IPS-15b (cell line): ENCODE measurements at regions not wholly inside any gene's neighbourhood (a gene's known extent, or its start where the extent isn't known, plus 50 kb on each side); places are given as distances from the start of the nearest gene placed in this dataset.

ENCODE experiments used
- H3K27me3 ChIP-seq: one replicate; pipeline ENCODE4 v1.6.1; 2013; ENCODE audit warnings: low read length; ENCODE audit not compliant: control insufficient read depth, insufficient read depth
- H3K36me3 ChIP-seq: one replicate; pipeline ENCODE4 v1.6.1; 2013; ENCODE audit warnings: low read length; ENCODE audit not compliant: control insufficient read depth, insufficient read depth
- H3K4me1 ChIP-seq: one replicate; pipeline ENCODE4 v1.6.1; 2013; ENCODE audit warnings: mild to moderate bottlenecking, low read length; ENCODE audit not compliant: control insufficient read depth, insufficient read depth
- H3K4me3 ChIP-seq: one replicate; pipeline ENCODE4 v1.5.1; 2013; ENCODE audit warnings: low read depth, low read length
- H3K9ac ChIP-seq: one replicate; pipeline ENCODE4 v1.6.1; 2013; ENCODE audit warnings: low read depth, mild to moderate bottlenecking, low read length
- H3K9me3 ChIP-seq: one replicate; pipeline ENCODE4 v1.6.1; 2013; ENCODE audit warnings: mild to moderate bottlenecking, low read length; ENCODE audit not compliant: control insufficient read depth, insufficient read depth

DNA sequence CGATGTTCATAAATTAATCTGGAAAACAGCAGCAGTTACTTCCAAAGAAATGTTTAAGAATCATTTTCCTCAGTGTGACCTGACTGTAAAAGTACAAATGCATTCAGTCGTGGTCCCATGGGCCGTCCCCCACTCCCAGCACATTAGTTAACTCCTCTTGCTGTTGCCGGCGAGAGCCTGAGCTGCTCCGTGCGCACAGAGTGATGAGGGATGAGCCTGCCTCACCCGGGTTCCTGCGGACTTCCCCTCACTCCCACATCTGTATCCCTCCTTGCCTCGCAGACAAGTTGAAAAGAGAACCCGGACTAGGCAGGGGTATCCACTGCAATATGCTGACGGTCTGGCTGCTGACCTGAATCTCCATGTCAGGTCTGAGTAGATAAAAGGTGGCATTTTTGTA is 861.7 kb upstream of the NR2F2 start:
- H3K36me3 ChIP-seq, result no peaks in the 10 kb centered on the region
- H3K4me3 ChIP-seq, result no peak overlapping the region
- no peaks in the 10 kb centered on the region for H3K27me3 ChIP-seq
- no peaks in the 10 kb centered on the region for H3K9me3 ChIP-seq
- no peak overlapping the region for H3K9ac ChIP-seq
- no peaks in the 10 kb centered on the region for H3K4me1 ChIP-seq

GRCh38 chr15:95469496-95470000 is 861.0 kb upstream of the NR2F2 start:
- Histone ChIP-seq H3K9ac (no peak overlapping the region), H3K36me3 (no peaks in the 10 kb centered on the region), H3K4me1 (no peaks in the 10 kb centered on the region), H3K9me3 (no peaks in the 10 kb centered on the region), H3K4me3 (no peak overlapping the region), H3K27me3 (no peaks in the 10 kb centered on the region)

DNA sequence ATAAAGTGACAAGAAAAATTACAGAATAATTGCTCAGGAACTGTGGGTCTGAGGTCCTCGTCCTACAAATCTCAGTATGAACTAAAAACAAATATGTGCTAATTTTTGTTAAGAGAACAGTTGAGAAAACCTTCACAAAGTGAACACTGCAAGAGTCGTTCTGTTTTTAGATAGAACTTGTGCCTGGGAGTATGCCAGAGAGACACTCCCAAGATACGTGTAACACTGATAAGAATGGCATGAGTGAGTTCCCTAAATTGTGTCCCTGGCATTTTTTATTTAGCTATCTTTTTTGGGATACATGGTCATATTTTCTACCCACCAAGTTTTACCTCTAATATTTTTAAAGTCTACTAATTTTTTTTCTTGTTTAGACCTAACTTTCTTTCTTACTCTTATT is 860.0 kb upstream of the NR2F2 start:
- Histone ChIP-seq H3K27me3 (no peaks in the 10 kb centered on the region), H3K4me1 (no peaks in the 10 kb centered on the region), H3K9me3 (no peaks in the 10 kb centered on the region), H3K4me3 (no peak overlapping the region), H3K36me3 (no peaks in the 10 kb centered on the region), H3K9ac (no peak overlapping the region)

GRCh38 chr15:95470997-95471689 is 859.4 kb upstream of the NR2F2 start:
- no peaks in the 10 kb centered on the region for H3K27me3 ChIP-seq
- H3K9ac ChIP-seq, result no peak overlapping the region
- no peaks in the 10 kb centered on the region for H3K36me3 ChIP-seq
- H3K4me1 ChIP-seq, result no peaks in the 10 kb centered on the region
- no peaks in the 10 kb centered on the region for H3K9me3 ChIP-seq
- H3K4me3 ChIP-seq, result no peak overlapping the region

GRCh38 chr15:95471690-95472086 is 858.8 kb upstream of the NR2F2 start:
- no peaks in the 10 kb centered on the region for H3K27me3 ChIP-seq
- H3K4me3 ChIP-seq, result no peak overlapping the region
- no peaks in the 10 kb centered on the region for H3K36me3 ChIP-seq
- H3K9me3 ChIP-seq, result no peaks in the 10 kb centered on the region
- H3K9ac ChIP-seq, result no peak overlapping the region
- H3K4me1 ChIP-seq, result no peaks in the 10 kb centered on the region

DNA sequence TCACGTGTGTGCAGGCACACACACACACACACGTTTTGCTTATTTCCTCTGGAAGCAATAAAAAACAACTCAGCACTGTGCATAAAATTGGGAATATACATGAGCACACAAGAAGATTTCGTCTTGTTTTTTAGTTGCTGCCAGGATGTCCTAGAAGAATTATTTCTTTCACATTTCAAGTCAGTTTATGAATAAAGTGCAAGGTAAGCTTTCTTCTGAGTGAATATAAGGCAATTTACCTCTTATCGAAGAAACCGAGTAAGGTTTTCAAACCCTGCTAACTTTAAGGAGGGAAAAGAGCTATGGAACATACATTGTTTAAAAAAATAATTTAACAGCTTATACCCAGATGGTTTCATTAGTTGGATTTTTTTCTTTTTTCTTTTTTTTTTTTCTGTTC is 855.4 kb upstream of the NR2F2 start:
- H3K4me1 ChIP-seq, result no peaks in the 10 kb centered on the region
- H3K9ac ChIP-seq, result no peak overlapping the region
- no peak overlapping the region for H3K4me3 ChIP-seq
- H3K9me3 ChIP-seq, result no peaks in the 10 kb centered on the region
- H3K36me3 ChIP-seq, result no peaks in the 10 kb centered on the region
- H3K27me3 ChIP-seq, result no peaks in the 10 kb centered on the region

GRCh38 chr15:95479308-95479707 is 851.2 kb upstream of the NR2F2 start:
- no peaks in the 10 kb centered on the region for H3K27me3 ChIP-seq
- H3K4me3 ChIP-seq, result no peak overlapping the region
- H3K9me3 ChIP-seq, result no peaks in the 10 kb centered on the region
- no peaks in the 10 kb centered on the region for H3K36me3 ChIP-seq
- no peaks in the 10 kb centered on the region for H3K4me1 ChIP-seq
- no peak overlapping the region for H3K9ac ChIP-seq

DNA sequence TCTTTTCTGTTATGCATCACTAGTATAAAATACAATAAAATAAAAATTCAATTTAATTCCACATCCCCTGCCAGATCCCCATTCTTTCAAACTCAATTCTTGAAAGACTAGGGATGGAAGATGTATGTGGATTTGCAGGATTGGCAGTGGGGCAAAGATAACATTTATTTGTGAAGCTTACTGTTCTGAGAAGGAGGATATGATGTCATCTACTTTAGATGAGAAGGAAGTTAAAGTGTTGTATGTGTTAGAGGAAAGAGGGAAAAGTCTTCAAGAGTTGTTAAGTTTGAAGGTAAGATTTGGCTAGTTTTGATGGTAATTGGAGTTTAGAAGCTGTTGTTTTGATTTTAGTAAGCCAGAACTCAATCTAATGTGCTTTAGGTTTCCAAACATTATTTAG is 845.1 kb upstream of the NR2F2 start:
- no peaks in the 10 kb centered on the region for H3K4me1 ChIP-seq
- no peaks in the 10 kb centered on the region for H3K27me3 ChIP-seq
- no peaks in the 10 kb centered on the region for H3K36me3 ChIP-seq
- no peak overlapping the region for H3K9ac ChIP-seq
- H3K9me3 ChIP-seq, result no peaks in the 10 kb centered on the region
- H3K4me3 ChIP-seq, result no peak overlapping the region

DNA sequence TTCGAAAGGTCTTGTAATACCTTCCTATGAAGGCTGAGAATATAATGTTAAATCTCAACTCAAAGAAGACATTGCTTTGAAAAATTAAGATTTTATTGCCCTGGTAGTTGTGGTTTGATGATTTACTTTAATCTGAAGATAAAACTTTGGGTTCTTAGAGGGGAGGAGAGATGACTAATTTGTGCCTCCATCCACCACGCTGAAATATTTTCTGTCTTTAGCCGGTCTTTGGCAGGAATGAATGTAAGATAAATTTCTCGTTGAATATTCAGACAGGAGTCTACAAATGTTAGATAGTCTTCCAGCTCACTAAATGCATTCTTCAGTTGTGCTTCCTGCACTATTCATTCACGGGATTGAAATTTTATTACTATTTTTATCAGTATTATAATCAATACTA is 844.3 kb upstream of the NR2F2 start:
- Histone ChIP-seq H3K9ac (no peak overlapping the region), H3K4me1 (no peaks in the 10 kb centered on the region), H3K27me3 (no peaks in the 10 kb centered on the region), H3K4me3 (no peak overlapping the region), H3K9me3 (no peaks in the 10 kb centered on the region), H3K36me3 (no peaks in the 10 kb centered on the region)

DNA sequence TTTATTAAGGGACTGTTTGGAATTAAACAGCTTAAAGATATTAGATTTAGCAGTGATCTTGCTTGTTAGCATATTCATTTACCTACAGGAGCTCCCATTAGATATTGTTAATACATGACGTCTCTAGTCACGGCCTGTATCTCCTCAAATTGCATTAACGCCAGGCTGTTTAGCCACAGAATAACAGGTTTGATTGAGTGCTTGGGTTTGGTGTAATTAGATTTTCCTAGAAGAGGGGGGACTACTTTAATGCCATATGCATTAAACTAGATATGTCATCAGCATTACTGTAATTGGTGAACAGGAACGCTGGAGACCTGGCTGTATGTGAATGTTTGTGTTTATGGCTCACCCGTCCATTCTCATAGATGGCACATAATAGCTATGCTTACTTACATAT is 841.4 kb upstream of the NR2F2 start:
- Histone ChIP-seq H3K4me3 (no peak overlapping the region), H3K27me3 (no peaks in the 10 kb centered on the region), H3K36me3 (no peaks in the 10 kb centered on the region), H3K9me3 (no peaks in the 10 kb centered on the region), H3K4me1 (no peaks in the 10 kb centered on the region), H3K9ac (no peak overlapping the region)

DNA sequence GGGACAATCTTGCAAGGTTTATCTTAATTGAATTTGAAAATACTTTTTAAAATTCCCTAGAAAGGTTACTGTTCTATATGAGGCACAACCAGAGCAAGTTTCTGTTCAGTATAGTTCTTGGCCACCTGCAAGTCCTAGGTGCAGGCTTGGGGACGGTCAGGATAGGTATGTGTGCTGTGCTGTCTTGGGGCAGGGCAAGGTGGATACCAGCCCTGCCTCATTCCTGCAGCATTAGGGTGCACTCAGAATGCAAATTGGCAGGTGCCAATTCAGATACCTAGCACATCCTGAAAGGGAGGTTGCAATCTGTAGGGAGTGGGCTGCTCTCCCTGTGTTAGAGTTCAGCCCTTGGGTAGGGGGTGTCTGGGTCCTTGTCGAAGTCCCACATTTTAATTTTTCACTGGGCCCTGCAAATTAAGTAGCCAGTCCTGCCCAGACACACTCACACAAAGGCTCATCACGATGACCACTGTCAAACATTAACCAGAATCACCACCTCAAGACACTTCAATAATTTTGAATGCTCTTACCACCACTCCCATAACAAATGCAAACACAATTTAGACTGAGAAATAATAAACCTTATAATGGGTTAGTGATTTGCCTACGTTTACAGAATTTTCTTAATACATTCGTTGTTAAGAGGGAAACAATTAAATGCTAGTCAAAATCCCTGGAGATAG is 838.0 kb upstream of the NR2F2 start:
- Histone ChIP-seq H3K27me3 (no peaks in the 10 kb centered on the region), H3K4me1 (no peaks in the 10 kb centered on the region), H3K36me3 (no peaks in the 10 kb centered on the region), H3K9me3 (no peaks in the 10 kb centered on the region), H3K4me3 (no peak overlapping the region), H3K9ac (no peak overlapping the region)

DNA sequence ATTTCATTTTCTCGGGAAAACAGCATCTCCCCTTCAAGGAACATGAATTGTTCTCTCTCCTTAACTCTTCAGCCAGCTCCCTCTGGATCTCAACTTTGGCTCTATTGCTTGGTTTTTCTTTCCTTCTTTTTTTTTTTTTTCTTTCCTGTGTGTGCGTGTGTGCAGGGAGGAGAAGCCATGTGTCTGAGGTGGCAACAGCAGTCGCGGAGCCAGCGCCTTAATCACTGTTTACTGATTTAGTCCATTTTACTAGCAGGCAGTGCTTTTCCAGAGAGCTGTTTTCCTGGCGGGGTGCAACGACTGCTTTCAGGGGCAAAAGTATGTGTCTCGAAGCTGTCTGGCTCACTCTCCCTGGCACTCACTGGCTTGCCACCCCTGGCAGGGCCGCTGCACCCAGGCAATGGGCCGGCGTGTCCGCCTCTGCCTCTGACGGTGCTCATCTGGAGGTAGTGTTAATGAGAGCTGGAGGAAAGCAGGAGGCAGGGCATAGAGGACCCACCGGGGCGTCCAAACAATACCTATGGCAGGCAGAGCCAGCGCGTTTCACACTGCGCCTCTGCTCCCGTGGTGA is 835.4 kb upstream of the NR2F2 start:
- no peaks in the 10 kb centered on the region for H3K36me3 ChIP-seq
- H3K9ac ChIP-seq, result no peak overlapping the region
- H3K9me3 ChIP-seq, result no peaks in the 10 kb centered on the region
- H3K4me1 ChIP-seq, result no peaks in the 10 kb centered on the region
- no peak overlapping the region for H3K4me3 ChIP-seq
- no peaks in the 10 kb centered on the region for H3K27me3 ChIP-seq
